ENCODE measurements at regions not wholly inside any gene's neighbourhood (a gene's known extent, or its start where the extent isn't known, plus 50 kb on each side); places are given as distances from the start of the nearest gene placed in this dataset.

GRCh38 chr2:57465967-57466366, 580.6 kb upstream of the VRK2 start:
- H3K9me2 ChIP-seq (replicated peaks; ENCODE audit: insufficient read depth) = no peaks in the 10 kb centered on the region
- H3K27ac ChIP-seq = no peak overlapping the region
- 86% methylated on average over 2 of the region's 2 CpGs for WGBS (ENCODE audit: low lambda C conversion rate, missing lambda C conversion rate)
- H3K9me3 ChIP-seq (ENCODE audit: low read depth) = no peaks in the 10 kb centered on the region
- H3K4me1 ChIP-seq (ENCODE audit: insufficient read depth) = no peaks in the 10 kb centered on the region
- H2AFZ ChIP-seq = no peak overlapping the region
- no peak for DNase-seq (ENCODE audit: low spot score)
- no peaks in the 10 kb centered on the region for H4K20me1 ChIP-seq (ENCODE audit: insufficient read depth, poor library complexity, severe bottlenecking)
- H3K27me3 ChIP-seq = no peaks in the 10 kb centered on the region
- H3K4me3 ChIP-seq = no peak overlapping the region
- H3K79me2 ChIP-seq = no peaks in the 10 kb centered on the region
- H3K36me3 ChIP-seq (replicated peaks; ENCODE audit: insufficient read depth, low read depth) = no peaks in the 10 kb centered on the region
- H3K4me2 ChIP-seq = no peak overlapping the region
- TF ChIP-seq EZH2phosphoT487 (IDR thresholded peaks at IDR 0.05; ENCODE audit: low read depth, severe bottlenecking, unreplicated experiment) = no peak
- no peak for TF ChIP-seq EZH2 (IDR thresholded peaks at IDR 0.05; ENCODE audit: borderline replicate concordance)
- no peak for TF ChIP-seq CTCF (IDR thresholded peaks at IDR 0.05; ENCODE audit: poor library complexity)

DNA sequence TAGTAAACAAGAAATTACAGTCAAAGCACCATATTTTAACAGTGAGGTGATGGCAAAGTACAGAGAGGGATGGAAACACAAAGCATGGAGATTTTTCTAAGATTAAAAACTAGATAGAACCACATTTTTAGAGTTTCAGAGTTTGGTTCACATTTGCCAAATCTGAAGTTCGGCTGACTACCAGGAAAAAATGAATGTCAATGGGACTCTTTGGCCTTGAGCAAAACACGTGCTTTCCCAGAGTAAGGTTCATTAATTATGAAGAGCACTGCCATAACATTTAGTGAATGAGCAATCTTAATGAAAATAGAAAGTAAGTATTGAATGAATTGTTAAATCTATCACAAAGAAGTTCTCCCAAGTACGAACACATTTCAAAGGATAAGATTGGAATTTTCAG, 571.2 kb upstream of the VRK2 start:
- Histone ChIP-seq H3K4me3 (no peak overlapping the region), H3K36me3 (replicated peaks; ENCODE audit: insufficient read depth, low read depth) (no peaks in the 10 kb centered on the region), H2AFZ (no peak overlapping the region), H3K27me3 (no peaks in the 10 kb centered on the region), H3K9me3 (ENCODE audit: low read depth) (no peaks in the 10 kb centered on the region), H3K4me1 (ENCODE audit: insufficient read depth) (no peaks in the 10 kb centered on the region), H3K79me2 (no peaks in the 10 kb centered on the region), H4K20me1 (ENCODE audit: insufficient read depth, poor library complexity, severe bottlenecking) (no peaks in the 10 kb centered on the region), H3K9me2 (replicated peaks; ENCODE audit: insufficient read depth) (no peaks in the 10 kb centered on the region), H3K4me2 (no peak overlapping the region), H3K27ac (no peak overlapping the region)
- no peak for DNase-seq (ENCODE audit: low spot score)
- TF ChIP-seq EZH2 (IDR thresholded peaks at IDR 0.05; ENCODE audit: borderline replicate concordance) (no peak), CTCF (IDR thresholded peaks at IDR 0.05; ENCODE audit: poor library complexity) (no peak), EZH2phosphoT487 (IDR thresholded peaks at IDR 0.05; ENCODE audit: low read depth, severe bottlenecking, unreplicated experiment) (no peak)
- 89% methylated on average over 3 of the region's 3 CpGs for WGBS (ENCODE audit: low lambda C conversion rate, missing lambda C conversion rate)

- H3K9me2 ChIP-seq (replicated peaks; ENCODE audit: insufficient read depth) = no peaks in the 10 kb centered on the region
- no peak overlapping the region for H2AFZ ChIP-seq
- no peaks in the 10 kb centered on the region for H3K27me3 ChIP-seq
- no peaks in the 10 kb centered on the region for H4K20me1 ChIP-seq (ENCODE audit: insufficient read depth, poor library complexity, severe bottlenecking)
- H3K4me2 ChIP-seq = no peak overlapping the region
- 79% methylated on average over 1 of the region's 1 CpG for WGBS (ENCODE audit: low lambda C conversion rate, missing lambda C conversion rate)
- H3K4me1 ChIP-seq (ENCODE audit: insufficient read depth) = no peaks in the 10 kb centered on the region
- no peaks in the 10 kb centered on the region for H3K9me3 ChIP-seq (ENCODE audit: low read depth)
- H3K27ac ChIP-seq = no peak overlapping the region
- H3K79me2 ChIP-seq = no peaks in the 10 kb centered on the region
- H3K4me3 ChIP-seq = no peak overlapping the region
- no peaks in the 10 kb centered on the region for H3K36me3 ChIP-seq (replicated peaks; ENCODE audit: insufficient read depth, low read depth)
- DNase-seq (ENCODE audit: low spot score) = no peak
- TF ChIP-seq EZH2phosphoT487 (IDR thresholded peaks at IDR 0.05; ENCODE audit: low read depth, severe bottlenecking, unreplicated experiment) (no peak), EZH2 (IDR thresholded peaks at IDR 0.05; ENCODE audit: borderline replicate concordance) (no peak), CTCF (IDR thresholded peaks at IDR 0.05; ENCODE audit: poor library complexity) (no peak)
Observed at GRCh38 chr2:57479981-57480380, 566.6 kb upstream of the VRK2 start.

DNA sequence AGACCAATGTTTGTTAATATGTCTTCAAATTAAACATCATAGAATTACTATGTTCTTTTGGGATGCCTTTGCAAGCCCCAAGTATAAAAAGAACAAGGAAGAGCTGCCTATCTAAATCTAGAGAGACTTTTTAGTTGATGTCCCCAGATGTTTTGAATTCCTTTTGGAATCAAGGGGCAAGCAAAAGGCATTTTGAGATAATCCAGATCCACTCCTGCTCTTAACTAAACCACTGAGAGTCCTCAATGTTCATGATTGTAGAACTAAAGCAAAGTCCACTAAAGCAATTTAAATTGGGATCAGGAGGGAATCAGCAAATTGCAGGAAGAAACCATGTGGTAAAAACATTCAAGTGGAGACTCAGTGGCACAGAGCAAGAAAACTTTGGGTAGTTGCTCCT, 558.5 kb upstream of the VRK2 start:
- no peak overlapping the region for H3K27ac ChIP-seq
- H3K9me2 ChIP-seq (replicated peaks; ENCODE audit: insufficient read depth) = no peaks in the 10 kb centered on the region
- no peaks in the 10 kb centered on the region for H3K27me3 ChIP-seq
- H3K4me1 ChIP-seq (ENCODE audit: insufficient read depth) = no peaks in the 10 kb centered on the region
- DNase-seq (ENCODE audit: low spot score) = no peak
- H3K4me2 ChIP-seq = no peak overlapping the region
- no peaks in the 10 kb centered on the region for H4K20me1 ChIP-seq (ENCODE audit: insufficient read depth, poor library complexity, severe bottlenecking)
- H2AFZ ChIP-seq = no peak overlapping the region
- TF ChIP-seq EZH2 (IDR thresholded peaks at IDR 0.05; ENCODE audit: borderline replicate concordance) (no peak), EZH2phosphoT487 (IDR thresholded peaks at IDR 0.05; ENCODE audit: low read depth, severe bottlenecking, unreplicated experiment) (no peak), CTCF (IDR thresholded peaks at IDR 0.05; ENCODE audit: poor library complexity) (no peak)
- no peaks in the 10 kb centered on the region for H3K9me3 ChIP-seq (ENCODE audit: low read depth)
- H3K36me3 ChIP-seq (replicated peaks; ENCODE audit: insufficient read depth, low read depth) = no peaks in the 10 kb centered on the region
- H3K79me2 ChIP-seq = no peaks in the 10 kb centered on the region
- H3K4me3 ChIP-seq = no peak overlapping the region

Data from hepatocyte (in vitro differentiated cells).